ENCODE measurements at regions not wholly inside any gene's neighbourhood (a gene's known extent, or its start where the extent isn't known, plus 50 kb on each side); places are given as distances from the start of the nearest gene placed in this dataset.

GRCh38 chr16:86786994-86787393 is 208.6 kb downstream of the FOXL1 start:
- TF ChIP-seq CTCF (IDR thresholded peaks at IDR 0.05): no peak
- TF ChIP-seq PRRX2 (CRISPR knock-in tag; IDR thresholded peaks at IDR 0.05): no peak
